ENCODE measurements at regions not wholly inside any gene's neighbourhood (a gene's known extent, or its start where the extent isn't known, plus 50 kb on each side); places are given as distances from the start of the nearest gene placed in this dataset.
"Not testable (repeated sequence)": the region's sequence is repeated elsewhere in the genome, so short reads cannot be mapped to it uniquely, and the experiment has no call there.

- dilution Hi-C loops (cut with HindIII; ENCODE audit: low sequenced_read_pairs, unreplicated experiment); BruUV-seq (replicated peaks); CTCF ChIA-PET: not testable (repeated sequence)
Observed at GRCh38 chr1:146683126-146683429, 255.0 kb upstream of the NBPF12 start.

GRCh38 chr1:146682227-146683125 is 255.6 kb upstream of the NBPF12 start:
- H3K9me1 ChIP-seq (ENCODE audit: insufficient read depth, low read length); H2BK5ac ChIP-seq (ENCODE audit: low read depth, low read length, poor library complexity, severe bottlenecking); CTCF ChIA-PET; H3K9ac ChIP-seq (ENCODE audit: low read depth, low read length); in situ Hi-C loops (cut with MboI; ENCODE audit: low sequenced_read_pairs); H2AK9ac ChIP-seq (replicated peaks; ENCODE audit: low read depth, low read length, poor library complexity); H4K91ac ChIP-seq (ENCODE audit: insufficient read depth, low read depth, low read length); H4K20me1 ChIP-seq (ENCODE audit: insufficient read depth, low read length); H3K4me3 ChIP-seq (ENCODE audit: insufficient read depth, low read depth, low read length); H3K4me2 ChIP-seq (ENCODE audit: low read depth, low read length); H2BK120ac ChIP-seq (ENCODE audit: low read depth, low read length); H3K79me1 ChIP-seq (ENCODE audit: low read depth in 1 of 2, low read length in 2 of 2); H3K36me3 ChIP-seq (ENCODE audit: control insufficient read depth, insufficient read depth, low read length); ATAC-seq (ENCODE audit: low read depth); H3K23ac ChIP-seq (ENCODE audit: low read depth, low read length); H3K4ac ChIP-seq (ENCODE audit: low read depth, low read length); H3K18ac ChIP-seq (ENCODE audit: low read depth, low read length); H4K8ac ChIP-seq (ENCODE audit: low read depth in 2 of 2, low read length in 2 of 2); H3K56ac ChIP-seq (ENCODE audit: extremely low read depth, insufficient read depth, low read length); intact Hi-C loops (cut with micrococcal nuclease); H3K27ac ChIP-seq (ENCODE audit: insufficient read depth, low read length); H2BK15ac ChIP-seq (ENCODE audit: low read depth, low read length); dilution Hi-C loops (cut with HindIII; ENCODE audit: low sequenced_read_pairs, unreplicated experiment); BruUV-seq (replicated peaks); H3K4me1 ChIP-seq (ENCODE audit: control insufficient read depth, insufficient read depth, low read length); H4K5ac ChIP-seq (ENCODE audit: low read depth, low read length); DNase-seq; H3K14ac ChIP-seq (replicated peaks; ENCODE audit: low read depth, low read length); H3K27me3 ChIP-seq (ENCODE audit: control insufficient read depth, insufficient read depth, low read length); H2AK5ac ChIP-seq (ENCODE audit: low read depth, low read length); POLR2A ChIA-PET (ENCODE audit: unreplicated experiment); H2AFZ ChIP-seq (replicated peaks; ENCODE audit: low read length, poor library complexity); H3K9me3 ChIP-seq (ENCODE audit: control insufficient read depth, insufficient read depth, low read length); H2BK20ac ChIP-seq (ENCODE audit: low read depth, low read length): not testable (repeated sequence)
- WGBS, 2 experiments (ENCODE audit: extremely low coverage in 2 of 2, insufficient read length in 1 of 2): no CpG with 5 or more reads among the region's 11 CpGs

More at GRCh38 chr1:146683126-146683429, 255.0 kb upstream of the NBPF12 start:
- H3K79me1 ChIP-seq (ENCODE audit: low read depth in 1 of 2, low read length in 2 of 2); ATAC-seq (ENCODE audit: low read depth); H3K4ac ChIP-seq (ENCODE audit: low read depth, low read length); H4K8ac ChIP-seq (ENCODE audit: low read depth in 2 of 2, low read length in 2 of 2); H4K91ac ChIP-seq (ENCODE audit: insufficient read depth, low read depth, low read length); H3K36me3 ChIP-seq (ENCODE audit: control insufficient read depth, insufficient read depth, low read length); H3K4me1 ChIP-seq (ENCODE audit: control insufficient read depth, insufficient read depth, low read length); H3K27ac ChIP-seq (ENCODE audit: insufficient read depth, low read length); H2AK9ac ChIP-seq (replicated peaks; ENCODE audit: low read depth, low read length, poor library complexity); H4K5ac ChIP-seq (ENCODE audit: low read depth, low read length); H2BK120ac ChIP-seq (ENCODE audit: low read depth, low read length); H3K4me3 ChIP-seq (ENCODE audit: insufficient read depth, low read depth, low read length); H3K56ac ChIP-seq (ENCODE audit: extremely low read depth, insufficient read depth, low read length); H3K23ac ChIP-seq (ENCODE audit: low read depth, low read length); H2AFZ ChIP-seq (replicated peaks; ENCODE audit: low read length, poor library complexity); H2BK20ac ChIP-seq (ENCODE audit: low read depth, low read length); H3K27me3 ChIP-seq (ENCODE audit: control insufficient read depth, insufficient read depth, low read length); H3K18ac ChIP-seq (ENCODE audit: low read depth, low read length); H3K14ac ChIP-seq (replicated peaks; ENCODE audit: low read depth, low read length); H2BK5ac ChIP-seq (ENCODE audit: low read depth, low read length, poor library complexity, severe bottlenecking); H2BK15ac ChIP-seq (ENCODE audit: low read depth, low read length); intact Hi-C loops (cut with micrococcal nuclease); H3K9ac ChIP-seq (ENCODE audit: low read depth, low read length); POLR2A ChIA-PET (ENCODE audit: unreplicated experiment); in situ Hi-C loops (cut with MboI; ENCODE audit: low sequenced_read_pairs); H2AK5ac ChIP-seq (ENCODE audit: low read depth, low read length); H3K9me1 ChIP-seq (ENCODE audit: insufficient read depth, low read length); DNase-seq; H4K20me1 ChIP-seq (ENCODE audit: insufficient read depth, low read length); H3K9me3 ChIP-seq (ENCODE audit: control insufficient read depth, insufficient read depth, low read length); H3K4me2 ChIP-seq (ENCODE audit: low read depth, low read length): not testable (repeated sequence)
- no CpG with 5 or more reads among the region's 5 CpGs for WGBS, 2 experiments (ENCODE audit: extremely low coverage in 2 of 2, insufficient read length in 1 of 2)
